Ovary (tissue), 7 donors: ENCODE measurements at regions not wholly inside any gene's neighbourhood (a gene's known extent, or its start where the extent isn't known, plus 50 kb on each side); places are given as distances from the start of the nearest gene placed in this dataset.
"Not testable (repeated sequence)": the region's sequence is repeated elsewhere in the genome, so short reads cannot be mapped to it uniquely, and the experiment has no call there.

Experiments
- DNase-seq, 5 donors: peaks; one replicate each; pipeline ENCODE4 v3.0.0-alpha.2; 2019 to 2020
- H3K27ac ChIP-seq, 2 donors: fragments of 200-600 bp; one replicate each; pipeline versions ENCODE4 v1.5.1 to v1.8.0; 2019 to 2022
- H3K27me3 ChIP-seq: fragments of 200-600 bp; one replicate; pipeline ENCODE4 v1.8.0; 2022
- H3K36me3 ChIP-seq: fragments of 200-600 bp; sonication (generic); one replicate; pipeline ENCODE4 v1.5.1; 2019
- H3K4me1 ChIP-seq: one replicate; pipeline ENCODE4 v1.8.1; 2013; ENCODE audit warnings: mild to moderate bottlenecking, moderate library complexity; ENCODE audit not compliant: insufficient read depth
- H3K4me3 ChIP-seq: fragments of 200-600 bp; sonication (generic); one replicate; pipeline ENCODE4 v1.5.1; 2017
- H3K9me3 ChIP-seq, 2 donors: fragments of 200-600 bp in 1 of 2; sonication (generic) in 1 of 2; one replicate each; pipeline versions ENCODE4 v1.5.1 to v1.8.1; 2013 to 2019; ENCODE audit warnings: mild to moderate bottlenecking in 1 of 2, moderate library complexity in 1 of 2
- EP300 ChIP-seq: sonication (generic); formaldehyde crosslinking; IDR thresholded peaks from one replicate; pipeline ENCODE4 v1.6.1; 2017; ENCODE audit warnings: antibody characterized with exemption
- POLR2A ChIP-seq: fragments of 450-650 bp; IDR thresholded peaks from one replicate; pipeline ENCODE4 v1.6.1; 2017; ENCODE audit warnings: antibody characterized with exemption, mild to moderate bottlenecking, moderate library complexity
- WGBS, 3 donors: extraction: QIAGEN DNeasy Blood & Tissue Kit in 1 of 3; methylation state at CpG; one replicate each; pipeline versions ENCODE4 v1.1.5 to v1.1.7; 2013 to 2017; 5-methylcytosine and 5-hydroxymethylcytosine counted together
- intact Hi-C, 4 donors: fragments of 100-400 bp; cut with DNase I; formaldehyde crosslinking; loops; one replicate each; pipeline versions ENCODE4 v1.11.0 to v1.15.1; 2022 to 2023
- TF ChIP-seq, protein P1 (sequence below), 3 donors: fragments of 450-650 bp in 2 of 3; fragments of 200-600 bp in 1 of 3; IDR thresholded peaks; one replicate each; pipeline versions ENCODE4 v1.5.1 to v1.8.0; 2016 to 2022; ENCODE audit warnings: antibody characterized with exemption in 3 of 3, mild to moderate bottlenecking in 1 of 3
- donor health status: DM: no; HTN: no; CAD: no; lungs with moderate emphysema.
- donor health status: DM: no; HTN: no; CAD: no.
- donor health status: Bipolar disorder and iron deficiency.
- donor health status: DM: no; HTN: no; CAD: no.
- donor health status: DM: yes; HTN: yes; CAD: no.

DNA sequence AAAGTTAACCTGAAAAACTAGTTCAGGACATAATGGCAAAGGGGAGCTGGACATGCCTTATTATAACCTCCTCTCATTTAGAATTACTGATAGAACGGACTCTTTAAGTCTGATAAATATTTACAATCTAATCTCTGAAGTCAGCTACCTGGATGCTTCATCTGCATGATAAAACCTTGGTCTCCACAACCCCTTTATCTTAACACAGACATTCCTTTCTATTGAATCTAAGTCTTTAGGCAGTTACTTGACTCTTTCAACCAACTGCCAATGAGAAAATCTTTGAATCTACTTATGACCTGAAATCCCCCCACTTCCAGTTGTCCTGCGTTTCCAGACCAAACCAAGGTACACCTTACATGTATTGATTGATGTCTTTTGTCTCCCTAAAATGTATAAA is 191.2 kb upstream of the LRRTM4 start:
- 59 to 73% (median 68%) methylated on average over 2 of the region's 2 CpGs for WGBS, 3 donors
- H3K27me3 ChIP-seq: no peaks in the 10 kb centered on the region
- intact Hi-C loops: no loop called here
- H3K36me3 ChIP-seq: no peaks in the 10 kb centered on the region
- H3K9me3 ChIP-seq: no peaks in the 10 kb centered on the region
- no peak overlapping the region for H3K4me3 ChIP-seq
- H3K27ac ChIP-seq: no peak overlapping the region
- TF ChIP-seq EP300 (no peak), POLR2A (no peak)
- TF ChIP-seq, protein P1, sequence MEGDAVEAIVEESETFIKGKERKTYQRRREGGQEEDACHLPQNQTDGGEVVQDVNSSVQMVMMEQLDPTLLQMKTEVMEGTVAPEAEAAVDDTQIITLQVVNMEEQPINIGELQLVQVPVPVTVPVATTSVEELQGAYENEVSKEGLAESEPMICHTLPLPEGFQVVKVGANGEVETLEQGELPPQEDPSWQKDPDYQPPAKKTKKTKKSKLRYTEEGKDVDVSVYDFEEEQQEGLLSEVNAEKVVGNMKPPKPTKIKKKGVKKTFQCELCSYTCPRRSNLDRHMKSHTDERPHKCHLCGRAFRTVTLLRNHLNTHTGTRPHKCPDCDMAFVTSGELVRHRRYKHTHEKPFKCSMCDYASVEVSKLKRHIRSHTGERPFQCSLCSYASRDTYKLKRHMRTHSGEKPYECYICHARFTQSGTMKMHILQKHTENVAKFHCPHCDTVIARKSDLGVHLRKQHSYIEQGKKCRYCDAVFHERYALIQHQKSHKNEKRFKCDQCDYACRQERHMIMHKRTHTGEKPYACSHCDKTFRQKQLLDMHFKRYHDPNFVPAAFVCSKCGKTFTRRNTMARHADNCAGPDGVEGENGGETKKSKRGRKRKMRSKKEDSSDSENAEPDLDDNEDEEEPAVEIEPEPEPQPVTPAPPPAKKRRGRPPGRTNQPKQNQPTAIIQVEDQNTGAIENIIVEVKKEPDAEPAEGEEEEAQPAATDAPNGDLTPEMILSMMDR (IDR thresholded peaks at IDR 0.05): no peak
- no peaks in the 10 kb centered on the region for H3K4me1 ChIP-seq
- DNase-seq: no peak

DNA sequence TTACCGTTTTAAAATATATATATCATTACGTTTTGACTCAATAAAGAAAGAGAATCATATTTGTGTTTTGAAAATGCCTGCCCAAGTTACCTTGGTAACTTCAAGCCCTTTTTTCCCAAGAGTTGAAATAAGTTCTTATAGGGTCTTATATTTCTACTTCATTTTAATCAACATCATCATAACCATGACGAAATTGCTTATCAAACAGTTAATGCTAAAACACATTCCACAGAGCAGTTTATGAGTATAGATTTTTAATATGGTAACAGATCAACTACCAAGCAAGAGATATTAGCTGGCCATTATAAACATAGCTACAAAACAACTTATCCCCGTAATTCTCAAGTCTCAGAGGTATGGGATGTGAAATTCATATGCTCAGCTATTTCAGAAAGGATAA is 197.9 kb upstream of the LRRTM4 start:
- Histone ChIP-seq H3K27ac (no peak overlapping the region), H3K27me3 (no peaks in the 10 kb centered on the region), H3K36me3 (no peaks in the 10 kb centered on the region), H3K4me3 (no peak overlapping the region), H3K9me3 (no peaks in the 10 kb centered on the region), H3K4me1 (no peaks in the 10 kb centered on the region)
- TF ChIP-seq POLR2A (no peak), EP300 (no peak)
- TF ChIP-seq, protein P1 (IDR thresholded peaks at IDR 0.05): no peak
- 53 to 75% (median 56%) methylated on average over 4 of the region's 4 CpGs for WGBS, 3 donors
- DNase-seq: no peak
- intact Hi-C loops: no loop called here

DNA sequence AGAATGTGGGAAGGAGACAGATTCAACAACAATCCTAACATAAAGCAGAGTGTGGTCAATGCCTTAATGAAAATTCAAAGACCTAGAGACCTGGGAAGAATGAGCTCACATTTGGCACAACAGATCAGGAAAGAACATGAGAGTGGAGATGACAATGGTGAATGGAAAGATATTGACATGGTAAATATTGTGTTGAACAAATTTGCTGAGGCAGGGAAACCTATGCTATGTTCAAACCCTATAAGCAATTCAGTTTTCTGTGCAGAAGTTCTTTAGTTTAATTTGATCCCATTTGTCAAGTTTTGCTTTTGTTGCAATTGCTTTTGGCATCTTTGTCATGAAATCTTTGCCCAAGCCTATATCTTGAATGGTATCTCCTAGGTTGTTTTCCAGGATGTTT is 199.4 kb upstream of the LRRTM4 start:
- no peak overlapping the region for H3K27ac ChIP-seq
- no peak for DNase-seq
- TF ChIP-seq EP300 (no peak), POLR2A (no peak)
- TF ChIP-seq, protein P1 (IDR thresholded peaks at IDR 0.05): no peak

DNA sequence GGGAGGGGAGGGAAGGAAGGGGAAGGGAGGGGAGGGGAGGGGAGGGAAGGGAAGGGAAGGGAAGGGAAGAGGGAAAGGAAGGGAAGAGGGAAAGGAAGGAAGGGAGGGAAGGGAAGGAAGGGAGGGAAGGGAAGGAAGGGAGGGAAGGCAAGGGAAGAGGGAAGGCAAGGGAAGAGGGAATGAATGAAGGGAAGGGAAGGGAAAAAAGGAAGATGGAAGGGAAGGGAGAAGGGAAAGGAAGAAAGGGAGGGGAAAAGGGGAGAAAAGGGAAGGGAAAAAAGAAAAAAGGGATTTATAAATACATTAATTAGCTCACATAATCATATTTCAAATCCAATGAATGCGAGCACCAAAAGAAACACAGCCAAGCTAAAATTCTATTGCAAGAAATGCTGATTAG is 202.9 kb upstream of the LRRTM4 start:
- Histone ChIP-seq H3K27me3 (no peaks in the 10 kb centered on the region), H3K36me3 (no peaks in the 10 kb centered on the region), H3K4me1 (no peaks in the 10 kb centered on the region), H3K9me3 (no peaks in the 10 kb centered on the region), H3K4me3 (no peak overlapping the region), H3K27ac (no peak overlapping the region)
- intact Hi-C loops: no loop called here
- no peak for DNase-seq
- TF ChIP-seq POLR2A (no peak), EP300 (no peak)
- TF ChIP-seq, protein P1 (IDR thresholded peaks at IDR 0.05): no peak
- WGBS, 3 donors: 89 to 93% (median 90%) methylated on average over 1 of the region's 1 CpG

More for the DNA sequence above, 199.4 kb upstream of the LRRTM4 start:
- no peak overlapping the region for H3K4me3 ChIP-seq
- H3K27me3 ChIP-seq: no peaks in the 10 kb centered on the region
- no peaks in the 10 kb centered on the region for H3K9me3 ChIP-seq
- H3K4me1 ChIP-seq: no peaks in the 10 kb centered on the region
- H3K36me3 ChIP-seq: no peaks in the 10 kb centered on the region
- intact Hi-C loops: no loop called here

DNA sequence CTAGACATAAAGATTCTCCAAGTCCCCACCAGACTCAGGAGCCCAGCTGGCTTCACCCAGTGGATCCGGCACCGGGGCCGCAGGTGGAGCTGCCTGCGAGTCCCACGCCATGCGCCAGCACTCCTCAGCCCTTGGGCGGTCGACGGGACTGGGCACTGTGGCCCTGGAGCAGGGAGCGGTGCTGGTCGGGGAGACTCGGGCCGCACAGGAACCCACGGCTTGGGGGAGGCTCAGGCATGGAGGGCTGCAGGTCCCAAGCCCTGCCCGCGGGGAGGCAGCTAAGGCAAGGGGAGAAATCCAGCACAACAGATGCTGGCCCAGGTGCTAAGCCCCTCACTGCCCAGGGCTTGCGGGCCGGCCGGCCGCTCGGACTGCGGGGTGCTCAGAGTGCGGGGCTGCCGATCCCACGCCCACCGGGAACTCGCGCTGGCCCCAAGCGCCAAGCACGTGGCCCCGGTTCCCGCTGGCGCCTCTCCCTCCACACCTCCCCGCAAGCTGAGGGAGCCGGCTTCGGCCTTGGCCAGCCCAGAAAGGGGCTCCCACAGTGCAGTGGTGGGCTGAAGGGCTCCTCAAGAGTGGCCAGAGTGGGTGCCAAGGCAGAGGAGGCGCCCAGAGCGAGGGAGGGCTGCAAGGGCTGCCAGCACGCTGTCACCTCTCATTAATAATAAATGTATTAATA is 212.6 kb upstream of the LRRTM4 start:
- intact Hi-C loops, H3K4me3 ChIP-seq, H3K9me3 ChIP-seq, DNase-seq, H3K4me1 ChIP-seq, H3K27me3 ChIP-seq, H3K27ac ChIP-seq, H3K36me3 ChIP-seq: not testable (repeated sequence)
- 96% methylated on average over 35 to 39 of the region's 39 CpGs for WGBS, 3 donors
